NCI-H226 (cell line): ENCODE measurements at regions not wholly inside any gene's neighbourhood (a gene's known extent, or its start where the extent isn't known, plus 50 kb on each side); places are given as distances from the start of the nearest gene placed in this dataset.

Source experiments
- DNase-seq: peaks from one replicate; pipeline ENCODE4 v3.0.0-alpha.2; 2015

- DNase-seq = peak; percentile 31
Measured at GRCh38 chr5:23064710-23065109, 211.6 kb upstream of the CDH12 start.

GRCh38 chr5:23053846-23054245 is 200.7 kb upstream of the CDH12 start:
- no peak for DNase-seq

- no peak for DNase-seq
Measured at GRCh38 chr5:23042226-23042625, 189.1 kb upstream of the CDH12 start.

- no peak for DNase-seq
Measured at GRCh38 chr5:23035555-23036090, 182.5 kb upstream of the CDH12 start.

- DNase-seq = no peak
Measured at GRCh38 chr5:23033864-23034263, 180.7 kb upstream of the CDH12 start.

GRCh38 chr5:23029290-23029689 is 176.1 kb upstream of the CDH12 start:
- peak; percentile 7 for DNase-seq

GRCh38 chr5:23028445-23029021 is 175.4 kb upstream of the CDH12 start:
- DNase-seq = no peak

GRCh38 chr5:23027830-23028229 is 174.7 kb upstream of the CDH12 start:
- DNase-seq = no peak

GRCh38 chr5:23027331-23027730 is 174.2 kb upstream of the CDH12 start:
- DNase-seq = no peak

GRCh38 chr5:23026252-23027170 is 173.4 kb upstream of the CDH12 start:
- DNase-seq = peak; percentile 60

- DNase-seq = no peak
Measured at GRCh38 chr5:23025629-23026233, 172.6 kb upstream of the CDH12 start.

GRCh38 chr5:23024470-23024869 is 171.3 kb upstream of the CDH12 start:
- no peak for DNase-seq

GRCh38 chr5:23014825-23015224 is 161.7 kb upstream of the CDH12 start:
- no peak for DNase-seq

GRCh38 chr5:23014266-23014665 is 161.1 kb upstream of the CDH12 start:
- no peak for DNase-seq

- no peak for DNase-seq
Measured at GRCh38 chr5:23013395-23013998, 160.4 kb upstream of the CDH12 start.

GRCh38 chr5:23012842-23013241 is 159.7 kb upstream of the CDH12 start:
- no peak for DNase-seq

- no peak for DNase-seq
Measured at GRCh38 chr5:23007762-23008161, 154.6 kb upstream of the CDH12 start.

GRCh38 chr5:23007236-23007635 is 154.1 kb upstream of the CDH12 start:
- DNase-seq = no peak

- no peak for DNase-seq
Measured at GRCh38 chr5:23001120-23001519, 148.0 kb upstream of the CDH12 start.

- DNase-seq = no peak
Measured at GRCh38 chr5:22998774-22999173, 145.6 kb upstream of the CDH12 start.

GRCh38 chr5:22998362-22998761 is 145.2 kb upstream of the CDH12 start:
- no peak for DNase-seq

- DNase-seq = no peak
Measured at GRCh38 chr5:22988937-22989336, 135.8 kb upstream of the CDH12 start.

- DNase-seq = no peak
Measured at GRCh38 chr5:22986281-22986680, 133.1 kb upstream of the CDH12 start.
